Fibroblast of lung (primary cell): ENCODE measurements at regions not wholly inside any gene's neighbourhood (a gene's known extent, or its start where the extent isn't known, plus 50 kb on each side); places are given as distances from the start of the nearest gene placed in this dataset.

ENCODE experiments used
- DNase-seq, 2 donors: peaks; one replicate each; pipeline versions ENCODE4 v3.0.0 to v3.0.0-alpha.2; 2010; ENCODE audit warnings: low read depth in 2 of 2
- H2AFZ ChIP-seq: 2 replicates; pipeline ENCODE4 v1.5.1; 2012; ENCODE audit warnings: low read length, control low read depth, inconsistent platforms
- H3K27ac ChIP-seq: 2 replicates; pipeline ENCODE4 v1.5.1; 2011; ENCODE audit warnings: low read length, control low read depth; ENCODE audit not compliant: insufficient read depth
- H3K27me3 ChIP-seq: 2 replicates; pipeline ENCODE4 v1.5.1; 2011; ENCODE audit warnings: mild to moderate bottlenecking, low read length; ENCODE audit not compliant: control insufficient read depth, insufficient read depth
- H3K36me3 ChIP-seq: 2 replicates; pipeline ENCODE4 v1.5.1; 2011; ENCODE audit warnings: low read length; ENCODE audit not compliant: control insufficient read depth, insufficient read depth
- H3K4me1 ChIP-seq: 2 replicates; pipeline ENCODE4 v1.5.1; 2011; ENCODE audit warnings: low read length; ENCODE audit not compliant: control insufficient read depth, insufficient read depth; ENCODE audit errors: extremely low read depth
- H3K4me2 ChIP-seq: 2 replicates; pipeline ENCODE4 v1.5.1; 2011; ENCODE audit warnings: low read length, control low read depth; ENCODE audit not compliant: insufficient read depth; ENCODE audit errors: extremely low read depth
- H3K4me3 ChIP-seq, 4 experiments: fragments of 200-600 bp in 1 of 4; sonication (generic) in 1 of 4; replicated peaks in 1 of 4; 2 replicates each; pipeline ENCODE4 v1.5.1; 2011 to 2016; ENCODE audit warnings: low read length in 4 of 4, low read depth in 3 of 4, mild to moderate bottlenecking in 3 of 4, control low read depth in 2 of 4, inconsistent platforms in 1 of 4, mixed read lengths in 1 of 4; ENCODE audit not compliant: insufficient read depth in 1 of 4; ENCODE audit errors: control extremely low read depth in 1 of 4
- H3K79me2 ChIP-seq: 2 replicates; pipeline ENCODE4 v1.5.1; 2012; ENCODE audit warnings: mild to moderate bottlenecking, low read length, inconsistent platforms; ENCODE audit not compliant: control insufficient read depth, insufficient read depth
- H3K9ac ChIP-seq: 2 replicates; pipeline ENCODE4 v1.5.1; 2011; ENCODE audit warnings: mild to moderate bottlenecking, low read length, control low read depth; ENCODE audit not compliant: insufficient read depth
- H3K9me3 ChIP-seq: 2 replicates; pipeline ENCODE4 v1.5.1; 2012; ENCODE audit warnings: low read depth, low read length; ENCODE audit not compliant: control insufficient read depth, insufficient read depth
- H4K20me1 ChIP-seq: 2 replicates; pipeline ENCODE4 v1.5.1; 2011; ENCODE audit warnings: low read length; ENCODE audit not compliant: control insufficient read depth, insufficient read depth; ENCODE audit errors: extremely low read depth
- EZH2 ChIP-seq: IDR thresholded peaks from 2 replicates; pipeline ENCODE4 v1.5.1; 2012; ENCODE audit warnings: low read length, control low read depth, mild to moderate bottlenecking; ENCODE audit errors: missing control alignments
- TF ChIP-seq, protein P1 (sequence below), 2 donors: IDR thresholded peaks in 1 of 2; conservative IDR thresholded peaks in 1 of 2; 1 replicate in 1 of 2; 2 replicates in 1 of 2; pipeline ENCODE4 v1.5.1; 2011 to 2012; ENCODE audit warnings: low read length in 2 of 2, control low read depth in 1 of 2, inconsistent platforms in 1 of 2, low read depth in 1 of 2, mild to moderate bottlenecking in 1 of 2

DNA sequence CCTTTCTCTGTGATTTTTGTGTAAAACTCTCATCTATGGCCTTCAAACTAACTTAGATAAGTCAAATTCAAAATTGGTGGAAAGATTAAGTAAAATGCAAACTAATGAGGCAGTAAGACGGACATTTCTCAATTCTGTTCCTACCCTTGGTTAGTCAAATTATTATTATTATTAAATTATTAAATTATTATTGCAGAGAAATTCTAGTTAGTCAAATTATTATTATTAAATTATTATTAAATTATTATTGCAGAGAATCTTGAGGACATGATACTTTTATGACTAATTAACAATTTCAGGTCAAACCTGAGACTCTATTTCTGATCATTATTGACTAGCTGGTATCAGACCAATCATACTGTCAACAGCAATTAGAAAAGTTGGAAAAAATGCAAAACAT lies 845.0 kb upstream of the NECTIN3 start:
- Histone ChIP-seq H3K36me3 (no peaks in the 10 kb centered on the region), H4K20me1 (no peaks in the 10 kb centered on the region), H3K79me2 (no peaks in the 10 kb centered on the region), H3K9me3 (no peaks in the 10 kb centered on the region), H3K4me1 (peaks cover 2% of the 10 kb centered on the region), H3K9ac (no peak overlapping the region), H3K27me3 (no peaks in the 10 kb centered on the region), H3K4me2 (no peak overlapping the region), H2AFZ (no peak overlapping the region), H3K4me3 (no peak overlapping the region), H3K27ac (no peak overlapping the region)
- no peak for TF ChIP-seq EZH2
- TF ChIP-seq, protein P1, sequence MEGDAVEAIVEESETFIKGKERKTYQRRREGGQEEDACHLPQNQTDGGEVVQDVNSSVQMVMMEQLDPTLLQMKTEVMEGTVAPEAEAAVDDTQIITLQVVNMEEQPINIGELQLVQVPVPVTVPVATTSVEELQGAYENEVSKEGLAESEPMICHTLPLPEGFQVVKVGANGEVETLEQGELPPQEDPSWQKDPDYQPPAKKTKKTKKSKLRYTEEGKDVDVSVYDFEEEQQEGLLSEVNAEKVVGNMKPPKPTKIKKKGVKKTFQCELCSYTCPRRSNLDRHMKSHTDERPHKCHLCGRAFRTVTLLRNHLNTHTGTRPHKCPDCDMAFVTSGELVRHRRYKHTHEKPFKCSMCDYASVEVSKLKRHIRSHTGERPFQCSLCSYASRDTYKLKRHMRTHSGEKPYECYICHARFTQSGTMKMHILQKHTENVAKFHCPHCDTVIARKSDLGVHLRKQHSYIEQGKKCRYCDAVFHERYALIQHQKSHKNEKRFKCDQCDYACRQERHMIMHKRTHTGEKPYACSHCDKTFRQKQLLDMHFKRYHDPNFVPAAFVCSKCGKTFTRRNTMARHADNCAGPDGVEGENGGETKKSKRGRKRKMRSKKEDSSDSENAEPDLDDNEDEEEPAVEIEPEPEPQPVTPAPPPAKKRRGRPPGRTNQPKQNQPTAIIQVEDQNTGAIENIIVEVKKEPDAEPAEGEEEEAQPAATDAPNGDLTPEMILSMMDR (conservative IDR thresholded peaks at IDR 0.05 in 1 of 2, IDR thresholded peaks at IDR 0.05 in 1 of 2; ENCODE audit: low read depth in 1 of 2, low read length in 2 of 2) = no peak
- no peak for DNase-seq

DNA sequence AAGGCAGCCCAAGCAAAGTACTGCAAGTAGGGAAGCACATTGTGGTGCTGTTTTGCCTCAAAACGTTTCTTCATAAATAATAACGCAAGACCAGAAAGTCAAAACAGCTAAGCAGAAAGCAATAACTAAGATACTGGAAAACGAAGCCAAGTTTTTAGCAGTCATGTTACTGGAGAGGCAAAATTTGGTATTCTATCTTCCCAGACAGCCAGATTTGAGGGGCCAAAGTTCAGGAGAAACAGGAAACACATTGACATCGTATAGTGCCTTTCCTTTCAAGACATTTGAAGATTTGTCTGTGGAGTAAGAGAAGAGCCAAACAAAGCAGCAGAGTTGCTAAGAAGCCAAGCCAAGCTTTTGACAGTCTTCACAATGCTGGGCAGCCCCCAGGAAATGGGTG lies 843.6 kb upstream of the NECTIN3 start:
- H3K9me3 ChIP-seq = no peaks in the 10 kb centered on the region
- no peak overlapping the region for H3K4me3 ChIP-seq
- H3K4me2 ChIP-seq = no peak overlapping the region
- no peak for TF ChIP-seq EZH2
- no peak overlapping the region for H3K27ac ChIP-seq
- H2AFZ ChIP-seq = peak overlapping the region; percentile 78
- no peaks in the 10 kb centered on the region for H4K20me1 ChIP-seq
- peaks cover 2% of the 10 kb centered on the region for H3K4me1 ChIP-seq
- no peak overlapping the region for H3K9ac ChIP-seq
- no peaks in the 10 kb centered on the region for H3K27me3 ChIP-seq
- no peaks in the 10 kb centered on the region for H3K36me3 ChIP-seq
- no peaks in the 10 kb centered on the region for H3K79me2 ChIP-seq
- DNase-seq = peak in 1 of 2 donors; percentile 56

DNA sequence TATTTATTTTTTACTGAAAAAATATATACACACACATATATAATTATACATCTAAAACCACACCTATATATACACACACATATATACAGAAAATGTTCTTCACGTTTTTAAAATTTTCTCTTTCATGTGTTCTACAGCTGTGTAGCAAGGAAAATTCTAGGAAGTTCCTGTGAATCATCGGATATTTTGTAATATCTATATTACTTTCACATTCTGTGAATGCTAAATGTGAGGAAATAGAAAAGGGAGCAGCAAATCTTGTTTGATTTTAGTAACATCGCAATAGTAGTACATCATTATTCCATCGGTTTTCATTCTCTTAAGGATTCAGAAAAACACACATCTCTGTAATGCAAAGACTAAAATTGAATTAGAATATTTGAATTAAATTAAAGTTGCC lies 836.8 kb upstream of the NECTIN3 start:
- Histone ChIP-seq H3K9me3 (no peaks in the 10 kb centered on the region), H3K4me2 (no peak overlapping the region), H3K9ac (no peak overlapping the region), H3K27me3 (no peaks in the 10 kb centered on the region), H3K79me2 (no peaks in the 10 kb centered on the region), H3K27ac (no peak overlapping the region), H3K4me3 (no peak overlapping the region), H3K4me1 (no peaks in the 10 kb centered on the region), H3K36me3 (no peaks in the 10 kb centered on the region), H4K20me1 (no peaks in the 10 kb centered on the region), H2AFZ (no peak overlapping the region)
- no peak for TF ChIP-seq EZH2
- TF ChIP-seq, protein P1 (conservative IDR thresholded peaks at IDR 0.05 in 1 of 2, IDR thresholded peaks at IDR 0.05 in 1 of 2; ENCODE audit: low read depth in 1 of 2, low read length in 2 of 2) = no peak
- DNase-seq = peak in 1 of 2 donors; percentile 23
